Fibroblast of upper back skin (primary cell): ENCODE measurements at regions not wholly inside any gene's neighbourhood (a gene's known extent, or its start where the extent isn't known, plus 50 kb on each side); places are given as distances from the start of the nearest gene placed in this dataset.

Source experiments
- DNase-seq: peaks from one replicate; pipeline ENCODE4 v3.0.0-alpha.2; 2013

- no peak for DNase-seq
Measured at GRCh38 chr7:42432644-42433043, 195.6 kb upstream of the GLI3 start.

- DNase-seq: no peak
Measured at GRCh38 chr7:42431873-42432272, 194.9 kb upstream of the GLI3 start.

GRCh38 chr7:42429339-42429738 lies 192.3 kb upstream of the GLI3 start:
- DNase-seq: no peak

- peak; percentile 29 for DNase-seq
Measured at GRCh38 chr7:42426163-42426562, 189.2 kb upstream of the GLI3 start.

- peak; percentile 46 for DNase-seq
Measured at GRCh38 chr7:42414941-42415505, 178.0 kb upstream of the GLI3 start.

GRCh38 chr7:42414028-42414427 lies 177.0 kb upstream of the GLI3 start:
- DNase-seq: peak; percentile 52

- DNase-seq: no peak
Measured at GRCh38 chr7:42409296-42409695, 172.3 kb upstream of the GLI3 start.

GRCh38 chr7:42407833-42408232 lies 170.8 kb upstream of the GLI3 start:
- no peak for DNase-seq

GRCh38 chr7:42407021-42407710 lies 170.2 kb upstream of the GLI3 start:
- DNase-seq: no peak

- DNase-seq: no peak
Measured at GRCh38 chr7:42406358-42406757, 169.3 kb upstream of the GLI3 start.

GRCh38 chr7:42405782-42406181 lies 168.8 kb upstream of the GLI3 start:
- no peak for DNase-seq

- no peak for DNase-seq
Measured at GRCh38 chr7:42403831-42404230, 166.8 kb upstream of the GLI3 start.

GRCh38 chr7:42400961-42401360 lies 164.0 kb upstream of the GLI3 start:
- DNase-seq: no peak

GRCh38 chr7:42400211-42400772 lies 163.3 kb upstream of the GLI3 start:
- no peak for DNase-seq

- DNase-seq: no peak
Measured at GRCh38 chr7:42395607-42396006, 158.6 kb upstream of the GLI3 start.

GRCh38 chr7:42392826-42393225 lies 155.8 kb upstream of the GLI3 start:
- DNase-seq: peak; percentile 13

GRCh38 chr7:42389697-42390096 lies 152.7 kb upstream of the GLI3 start:
- no peak for DNase-seq

- no peak for DNase-seq
Measured at GRCh38 chr7:42385912-42386311, 148.9 kb upstream of the GLI3 start.

GRCh38 chr7:42381161-42381560 lies 144.2 kb upstream of the GLI3 start:
- DNase-seq: no peak

GRCh38 chr7:42380401-42380800 lies 143.4 kb upstream of the GLI3 start:
- peak; percentile 82 for DNase-seq

GRCh38 chr7:42378149-42378548 lies 141.1 kb upstream of the GLI3 start:
- DNase-seq: no peak

GRCh38 chr7:42373285-42373684 lies 136.3 kb upstream of the GLI3 start:
- no peak for DNase-seq

- no peak for DNase-seq
Measured at GRCh38 chr7:42372479-42372878, 135.5 kb upstream of the GLI3 start.

GRCh38 chr7:42359946-42360345 lies 122.9 kb upstream of the GLI3 start:
- DNase-seq: peak; percentile 78
